ENCODE measurements at regions not wholly inside any gene's neighbourhood (a gene's known extent, or its start where the extent isn't known, plus 50 kb on each side); places are given as distances from the start of the nearest gene placed in this dataset.

DNA sequence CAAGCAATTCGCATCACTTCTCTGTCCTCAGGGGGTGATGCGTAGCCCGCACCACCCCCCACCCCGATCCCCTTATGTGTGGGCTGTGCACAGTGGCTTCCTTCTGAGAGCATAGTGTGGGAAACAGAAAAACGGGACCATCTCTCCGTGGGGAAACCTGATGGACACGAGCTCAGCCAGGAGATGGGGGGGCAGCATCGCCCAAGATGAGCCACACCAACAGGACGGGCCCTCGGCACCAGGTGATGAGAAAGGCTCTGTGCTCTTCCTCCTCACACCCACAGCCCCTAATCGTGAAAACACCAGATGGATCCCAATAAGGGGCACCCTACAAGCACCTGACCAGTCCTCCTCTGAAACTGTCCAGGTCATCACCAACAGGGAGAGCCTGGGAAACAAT, 153.6 kb downstream of the SHANK2 start:
- DNase-seq (ENCODE audit: low spot score): no peak
- H3K27ac ChIP-seq (ENCODE audit: low read depth in 1 of 2, low read length in 2 of 2): no peak overlapping the region
- no peak overlapping the region for H3K4me3 ChIP-seq (ENCODE audit: low read depth in 1 of 3, low read length in 3 of 3)
- 92% methylated on average over 11 of the region's 11 CpGs for WGBS
- no peaks in the 10 kb centered on the region for H3K9me3 ChIP-seq (ENCODE audit: control insufficient read depth in 4 of 4, low read length in 3 of 4)
- H3K27me3 ChIP-seq (ENCODE audit: control insufficient read depth in 4 of 4, insufficient read depth in 4 of 4, low read length in 3 of 4): no peaks in the 10 kb centered on the region
- no peak for TF ChIP-seq HNF4A (conservative IDR thresholded peaks at IDR 0.05)
- no peak for TF ChIP-seq RXRA (IDR thresholded peaks at IDR 0.05)
- no peak for TF ChIP-seq FOXA1 (IDR thresholded peaks at IDR 0.05)
- no peak for TF ChIP-seq REST (IDR thresholded peaks at IDR 0.05)
- no peak for TF ChIP-seq FOXA2 (IDR thresholded peaks at IDR 0.05)
- TF ChIP-seq RAD21 (IDR thresholded peaks at IDR 0.05): no peak
- TF ChIP-seq, protein P1, sequence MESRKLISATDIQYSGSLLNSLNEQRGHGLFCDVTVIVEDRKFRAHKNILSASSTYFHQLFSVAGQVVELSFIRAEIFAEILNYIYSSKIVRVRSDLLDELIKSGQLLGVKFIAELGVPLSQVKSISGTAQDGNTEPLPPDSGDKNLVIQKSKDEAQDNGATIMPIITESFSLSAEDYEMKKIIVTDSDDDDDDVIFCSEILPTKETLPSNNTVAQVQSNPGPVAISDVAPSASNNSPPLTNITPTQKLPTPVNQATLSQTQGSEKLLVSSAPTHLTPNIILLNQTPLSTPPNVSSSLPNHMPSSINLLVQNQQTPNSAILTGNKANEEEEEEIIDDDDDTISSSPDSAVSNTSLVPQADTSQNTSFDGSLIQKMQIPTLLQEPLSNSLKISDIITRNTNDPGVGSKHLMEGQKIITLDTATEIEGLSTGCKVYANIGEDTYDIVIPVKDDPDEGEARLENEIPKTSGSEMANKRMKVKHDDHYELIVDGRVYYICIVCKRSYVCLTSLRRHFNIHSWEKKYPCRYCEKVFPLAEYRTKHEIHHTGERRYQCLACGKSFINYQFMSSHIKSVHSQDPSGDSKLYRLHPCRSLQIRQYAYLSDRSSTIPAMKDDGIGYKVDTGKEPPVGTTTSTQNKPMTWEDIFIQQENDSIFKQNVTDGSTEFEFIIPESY (IDR thresholded peaks at IDR 0.05): no peak
- TF ChIP-seq SP1 (IDR thresholded peaks at IDR 0.05): no peak
- H3K4me1 ChIP-seq (ENCODE audit: control insufficient read depth in 4 of 4, insufficient read depth in 4 of 4, low read length in 3 of 4): no peaks in the 10 kb centered on the region
- H3K9ac ChIP-seq (ENCODE audit: low read depth in 1 of 2, low read length in 2 of 2): no peak overlapping the region
- peaks cover 4 to 32% (median 17%) of the 10 kb centered on the region in 4 donors for H3K36me3 ChIP-seq (ENCODE audit: control insufficient read depth in 4 of 4, insufficient read depth in 3 of 4, low read depth in 1 of 4, low read length in 3 of 4)

DNA sequence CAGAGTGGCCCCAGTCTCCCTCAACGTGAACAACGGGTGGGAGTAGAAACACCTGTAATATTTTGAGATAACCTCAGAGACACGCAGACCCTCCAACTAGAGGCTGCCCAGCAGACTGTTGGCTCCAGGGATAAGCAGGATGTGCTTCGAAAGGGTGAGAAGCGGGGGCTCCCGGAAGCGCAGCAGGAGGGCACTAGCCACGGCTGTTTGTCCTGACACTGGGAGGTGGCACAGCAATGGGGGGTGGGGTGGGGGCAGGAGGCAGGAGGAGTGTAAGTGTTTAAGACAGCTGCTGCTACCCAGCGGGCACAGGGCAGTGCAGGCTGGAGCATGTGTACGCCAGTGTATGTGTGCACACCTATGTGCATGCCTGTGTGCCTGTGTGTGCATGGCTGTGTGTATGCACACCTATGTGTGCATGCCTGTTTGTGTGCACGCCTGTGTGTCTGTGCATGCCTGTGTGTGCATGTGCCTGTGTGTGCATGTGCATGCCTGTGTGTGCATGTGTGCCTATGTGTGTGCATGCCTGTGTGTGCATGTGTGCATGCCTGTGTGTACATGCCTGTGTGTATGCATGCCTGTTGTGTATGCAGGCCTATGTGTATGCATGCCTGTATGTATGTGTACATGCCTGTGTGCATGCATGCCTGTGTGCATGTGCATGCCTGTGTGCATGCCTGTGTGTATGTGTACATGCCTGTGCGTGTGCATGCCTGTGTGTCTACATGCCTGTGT, 154.7 kb downstream of the SHANK2 start:
- Histone ChIP-seq H3K27ac (ENCODE audit: low read depth in 1 of 2, low read length in 2 of 2) (no peak overlapping the region), H3K4me3 (ENCODE audit: low read depth in 1 of 3, low read length in 3 of 3) (no peak overlapping the region), H3K4me1 (ENCODE audit: control insufficient read depth in 4 of 4, insufficient read depth in 4 of 4, low read length in 3 of 4) (no peaks in the 10 kb centered on the region), H3K36me3 (ENCODE audit: control insufficient read depth in 4 of 4, insufficient read depth in 3 of 4, low read depth in 1 of 4, low read length in 3 of 4) (peaks cover 4 to 38% (median 18%) of the 10 kb centered on the region in 4 donors), H3K9me3 (ENCODE audit: control insufficient read depth in 4 of 4, low read length in 3 of 4) (no peaks in the 10 kb centered on the region), H3K27me3 (ENCODE audit: control insufficient read depth in 4 of 4, insufficient read depth in 4 of 4, low read length in 3 of 4) (no peaks in the 10 kb centered on the region), H3K9ac (ENCODE audit: low read depth in 1 of 2, low read length in 2 of 2) (no peak overlapping the region)
- 92% methylated on average over 12 of the region's 12 CpGs for WGBS
- no peak for DNase-seq (ENCODE audit: low spot score)
- TF ChIP-seq, protein P2, sequence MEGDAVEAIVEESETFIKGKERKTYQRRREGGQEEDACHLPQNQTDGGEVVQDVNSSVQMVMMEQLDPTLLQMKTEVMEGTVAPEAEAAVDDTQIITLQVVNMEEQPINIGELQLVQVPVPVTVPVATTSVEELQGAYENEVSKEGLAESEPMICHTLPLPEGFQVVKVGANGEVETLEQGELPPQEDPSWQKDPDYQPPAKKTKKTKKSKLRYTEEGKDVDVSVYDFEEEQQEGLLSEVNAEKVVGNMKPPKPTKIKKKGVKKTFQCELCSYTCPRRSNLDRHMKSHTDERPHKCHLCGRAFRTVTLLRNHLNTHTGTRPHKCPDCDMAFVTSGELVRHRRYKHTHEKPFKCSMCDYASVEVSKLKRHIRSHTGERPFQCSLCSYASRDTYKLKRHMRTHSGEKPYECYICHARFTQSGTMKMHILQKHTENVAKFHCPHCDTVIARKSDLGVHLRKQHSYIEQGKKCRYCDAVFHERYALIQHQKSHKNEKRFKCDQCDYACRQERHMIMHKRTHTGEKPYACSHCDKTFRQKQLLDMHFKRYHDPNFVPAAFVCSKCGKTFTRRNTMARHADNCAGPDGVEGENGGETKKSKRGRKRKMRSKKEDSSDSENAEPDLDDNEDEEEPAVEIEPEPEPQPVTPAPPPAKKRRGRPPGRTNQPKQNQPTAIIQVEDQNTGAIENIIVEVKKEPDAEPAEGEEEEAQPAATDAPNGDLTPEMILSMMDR (IDR thresholded peaks at IDR 0.05; ENCODE audit: low read depth, low read length, missing input control): no peak
- TF ChIP-seq, protein P3, sequence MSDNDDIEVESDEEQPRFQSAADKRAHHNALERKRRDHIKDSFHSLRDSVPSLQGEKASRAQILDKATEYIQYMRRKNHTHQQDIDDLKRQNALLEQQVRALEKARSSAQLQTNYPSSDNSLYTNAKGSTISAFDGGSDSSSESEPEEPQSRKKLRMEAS (IDR thresholded peaks at IDR 0.05): no peak
- no peak for TF ChIP-seq YY1 (IDR thresholded peaks at IDR 0.05)
- no peak for TF ChIP-seq GABPA (IDR thresholded peaks at IDR 0.05 in 1 of 2, conservative IDR thresholded peaks at IDR 0.05 in 1 of 2)
- no peak for TF ChIP-seq FOXA1 (IDR thresholded peaks at IDR 0.05)
- no peak for TF ChIP-seq NR2F2 (IDR thresholded peaks at IDR 0.05)
- TF ChIP-seq REST (IDR thresholded peaks at IDR 0.05): no peak
- TF ChIP-seq TAF1 (conservative IDR thresholded peaks at IDR 0.05): no peak
- TF ChIP-seq JUND (IDR thresholded peaks at IDR 0.05): no peak
- TF ChIP-seq EGR1 (IDR thresholded peaks at IDR 0.05; ENCODE audit: low read depth in 2 of 2): no peak
- no peak for TF ChIP-seq HNF4A (conservative IDR thresholded peaks at IDR 0.05)
- TF ChIP-seq, protein P1 (IDR thresholded peaks at IDR 0.05): no peak
- TF ChIP-seq RXRA (IDR thresholded peaks at IDR 0.05): no peak
- TF ChIP-seq RAD21 (IDR thresholded peaks at IDR 0.05): no peak
- TF ChIP-seq HNF4G (IDR thresholded peaks at IDR 0.05): no peak
- TF ChIP-seq SP1 (IDR thresholded peaks at IDR 0.05): no peak
- TF ChIP-seq ATF3 (IDR thresholded peaks at IDR 0.05): no peak

All from liver (tissue), 8 donors.